Hematopoietic multipotent progenitor cell treated with erythropoietin and hydrocortisone succinate and interleukin-3 and kit ligand, for 17 days (in vitro differentiated cells): ENCODE measurements at regions not wholly inside any gene's neighbourhood (a gene's known extent, or its start where the extent isn't known, plus 50 kb on each side); places are given as distances from the start of the nearest gene placed in this dataset.
"Not testable (repeated sequence)": the region's sequence is repeated elsewhere in the genome, so short reads cannot be mapped to it uniquely, and the experiment has no call there.

ENCODE experiments used
- DNase-seq: peaks from one replicate; pipeline ENCODE4 v3.0.0-alpha.2; 2015; ENCODE audit warnings: low spot score

GRCh38 chr2:23028106-23028505 lies 356.9 kb upstream of the KLHL29 start:
- no peak for DNase-seq

GRCh38 chr2:23029111-23029510 lies 355.9 kb upstream of the KLHL29 start:
- no peak for DNase-seq

DNA sequence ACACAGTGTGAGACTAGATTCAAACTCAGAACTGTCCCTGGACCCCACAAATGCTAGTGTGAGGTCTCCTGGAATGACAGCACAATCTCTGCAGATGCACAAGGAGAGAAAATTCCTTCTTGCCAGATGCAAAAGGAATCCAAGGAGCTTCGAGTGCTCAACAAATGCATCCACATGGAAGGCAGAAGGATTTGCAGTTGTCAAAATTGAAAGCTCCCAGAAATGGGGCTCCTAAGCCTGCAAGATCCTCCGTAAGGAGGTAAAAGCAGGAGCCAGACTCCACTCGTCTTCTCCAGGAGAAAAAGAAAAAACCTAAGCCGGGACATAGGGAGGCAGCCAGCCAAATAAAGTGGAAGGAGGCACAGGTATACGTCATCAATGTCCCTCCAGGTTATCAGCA lies 355.0 kb upstream of the KLHL29 start:
- no peak for DNase-seq

DNA sequence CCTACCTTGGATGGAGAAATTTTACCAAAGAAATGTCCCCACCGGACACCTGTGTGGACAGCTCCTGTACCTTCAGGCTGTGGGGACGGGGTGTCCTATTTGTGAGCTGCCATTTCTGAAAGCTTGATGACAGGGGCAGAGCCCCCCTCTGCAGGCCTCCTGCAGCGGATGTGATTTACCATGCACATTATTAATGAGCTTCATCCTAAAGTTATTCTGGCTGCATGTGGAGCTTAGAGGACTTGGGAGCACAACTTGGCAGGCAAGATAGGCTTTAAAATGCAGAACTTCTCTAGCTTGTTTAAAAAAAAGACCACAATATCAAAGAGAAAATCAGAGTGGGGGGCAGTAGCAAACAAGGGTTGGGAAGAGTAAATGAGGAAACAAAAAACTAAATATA lies 350.0 kb upstream of the KLHL29 start:
- no peak for DNase-seq

GRCh38 chr2:23036629-23037028 lies 348.4 kb upstream of the KLHL29 start:
- DNase-seq: no peak

DNA sequence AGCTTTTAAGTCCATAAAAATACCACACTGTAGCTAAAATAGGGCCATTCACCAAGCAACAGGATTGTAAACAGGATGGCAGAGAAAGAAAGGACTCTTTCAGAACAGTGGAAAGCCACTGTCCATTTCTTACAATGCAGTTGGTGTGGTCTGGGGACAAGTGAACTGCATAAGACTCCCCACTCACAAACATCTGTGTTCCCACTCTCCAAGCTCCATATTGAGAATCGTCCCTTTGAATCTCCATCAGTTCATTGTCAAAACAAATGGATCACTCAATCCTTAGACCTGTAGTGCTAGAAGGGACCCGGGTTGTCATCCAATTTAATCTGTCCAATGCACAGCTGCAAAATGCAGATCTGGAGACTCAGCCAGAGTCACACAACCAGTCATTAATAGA lies 347.4 kb upstream of the KLHL29 start:
- no peak for DNase-seq

DNA sequence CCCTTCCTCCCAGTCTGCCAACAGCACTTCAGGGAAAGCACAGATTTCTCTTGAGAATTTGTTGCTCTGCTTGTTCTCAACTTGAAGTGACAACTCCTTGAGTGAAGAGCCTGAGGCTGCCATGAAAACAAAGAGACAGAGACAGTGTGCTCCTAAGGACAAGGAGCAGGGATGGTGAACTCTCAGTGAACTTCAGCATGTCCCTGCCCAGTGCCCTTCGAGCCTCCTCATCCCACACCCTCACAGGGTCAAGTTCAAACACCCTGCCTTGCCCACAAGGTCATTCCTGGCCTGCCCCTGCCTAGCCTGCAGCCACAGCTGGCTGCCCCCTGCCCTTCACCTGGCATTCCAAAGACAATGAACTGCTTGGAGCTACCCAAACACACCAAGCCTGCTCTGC lies 343.5 kb upstream of the KLHL29 start:
- DNase-seq: no peak

DNA sequence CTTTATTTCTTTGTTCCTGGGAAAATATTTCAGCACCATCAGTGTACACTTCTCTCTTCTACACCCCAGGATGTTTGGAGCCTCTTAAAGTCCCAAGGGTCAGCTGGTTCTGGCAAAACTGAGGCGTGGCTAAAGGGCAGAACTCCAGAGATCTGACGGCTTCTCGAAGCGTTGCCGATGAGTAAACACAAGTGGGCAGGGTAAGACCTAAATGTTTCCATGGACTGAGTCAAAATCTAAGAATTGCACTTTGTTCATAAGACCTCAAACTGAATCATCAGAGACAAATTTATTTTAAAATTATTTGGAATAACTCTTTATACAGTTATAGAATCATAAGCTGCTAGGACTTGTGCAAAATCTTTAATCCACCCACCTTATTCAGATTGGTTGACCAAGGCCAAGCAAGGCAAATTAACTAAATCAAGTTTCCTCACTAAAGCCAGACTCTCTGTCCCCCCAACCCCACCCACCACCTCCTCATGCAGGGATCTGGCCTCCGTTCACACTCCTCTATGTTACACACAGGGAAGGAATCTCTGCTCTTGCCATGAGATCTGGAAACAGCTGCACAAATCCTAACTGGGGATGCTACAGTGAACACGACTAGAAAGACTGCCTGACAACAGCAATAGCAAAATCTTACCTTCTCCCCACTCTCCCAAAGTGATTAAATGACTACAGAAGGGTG lies 342.6 kb upstream of the KLHL29 start:
- no peak for DNase-seq

DNA sequence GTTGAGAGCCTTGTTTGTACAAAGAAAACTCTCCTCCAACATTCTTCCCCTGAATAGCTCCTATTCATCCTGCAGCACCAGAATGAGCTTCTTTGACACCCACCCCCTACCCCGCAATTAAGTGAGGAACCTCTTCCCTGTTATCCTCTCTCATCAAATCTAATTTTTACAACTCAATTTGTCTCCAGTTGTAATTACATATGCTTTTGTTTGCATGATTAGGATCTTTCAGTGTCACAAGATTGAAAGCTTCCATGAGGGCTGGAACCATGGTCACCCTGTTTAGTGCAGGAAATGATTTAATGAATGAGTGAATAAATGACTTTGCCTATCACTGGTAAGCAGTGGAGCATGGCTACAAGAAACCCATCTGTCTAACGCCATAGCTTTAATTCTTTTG lies 334.6 kb upstream of the KLHL29 start:
- DNase-seq: no peak

- DNase-seq: no peak
Measured at GRCh38 chr2:23053601-23054000, 331.4 kb upstream of the KLHL29 start.

- no peak for DNase-seq
Measured at GRCh38 chr2:23055251-23055650, 329.7 kb upstream of the KLHL29 start.

DNA sequence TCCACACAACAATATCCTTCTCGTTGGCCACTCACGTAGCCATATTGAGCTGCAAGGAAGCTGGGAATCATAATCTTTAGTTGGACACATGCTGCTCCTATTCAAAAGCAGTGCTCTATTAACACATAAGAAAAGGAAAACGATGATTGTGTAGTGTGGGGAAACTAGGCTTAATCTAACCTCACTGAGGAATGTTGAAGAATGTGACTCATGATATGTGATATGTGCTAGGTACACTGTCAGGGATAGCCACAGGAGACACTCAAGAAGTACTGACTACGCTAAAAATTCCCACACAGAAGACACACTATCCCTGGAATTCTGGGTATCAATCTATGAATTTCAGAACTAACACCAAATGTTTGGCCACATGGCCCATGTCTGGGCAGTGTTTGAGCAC lies 328.1 kb upstream of the KLHL29 start:
- DNase-seq: not testable (repeated sequence)

GRCh38 chr2:23058435-23058834 lies 326.5 kb upstream of the KLHL29 start:
- no peak for DNase-seq

- no peak for DNase-seq
Measured at GRCh38 chr2:23065210-23065609, 319.8 kb upstream of the KLHL29 start.

DNA sequence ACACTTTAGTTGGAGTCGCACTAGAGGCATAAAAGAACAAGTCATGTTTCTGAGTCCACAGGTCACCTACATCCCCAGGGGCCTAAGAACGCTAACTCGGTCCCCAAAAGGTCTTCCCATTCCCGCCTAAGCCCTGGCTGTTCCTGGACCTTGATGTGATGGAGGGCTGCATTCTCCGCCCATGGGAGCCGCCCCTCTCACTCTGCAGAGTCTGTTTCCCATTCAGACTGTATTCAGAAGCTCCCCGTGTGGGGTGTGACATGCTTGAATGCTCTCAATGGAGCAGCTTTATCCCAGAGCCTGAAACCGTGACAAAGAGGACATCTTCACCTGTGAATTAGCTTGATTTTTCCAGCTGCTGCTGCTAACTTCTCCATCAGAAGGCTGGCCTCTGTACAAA lies 319.0 kb upstream of the KLHL29 start:
- no peak for DNase-seq

DNA sequence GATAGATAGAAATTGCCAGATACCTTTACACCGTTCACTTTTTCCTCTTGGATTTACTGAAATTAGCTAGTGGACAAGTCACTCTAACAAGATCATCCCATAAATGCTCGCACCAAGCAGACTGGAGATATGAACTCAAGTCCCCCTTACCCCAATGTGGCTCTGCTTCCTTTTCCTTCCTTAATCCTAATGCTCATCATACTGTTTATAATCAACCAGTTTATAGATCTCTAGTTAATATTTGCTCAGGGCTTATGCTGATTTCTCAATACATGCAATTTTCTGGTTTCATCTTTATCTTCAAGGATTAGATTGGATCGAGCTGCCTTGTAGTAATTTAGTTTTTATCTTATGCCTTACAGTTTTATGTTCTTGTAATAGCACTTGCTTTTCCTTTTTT lies 318.3 kb upstream of the KLHL29 start:
- no peak for DNase-seq

DNA sequence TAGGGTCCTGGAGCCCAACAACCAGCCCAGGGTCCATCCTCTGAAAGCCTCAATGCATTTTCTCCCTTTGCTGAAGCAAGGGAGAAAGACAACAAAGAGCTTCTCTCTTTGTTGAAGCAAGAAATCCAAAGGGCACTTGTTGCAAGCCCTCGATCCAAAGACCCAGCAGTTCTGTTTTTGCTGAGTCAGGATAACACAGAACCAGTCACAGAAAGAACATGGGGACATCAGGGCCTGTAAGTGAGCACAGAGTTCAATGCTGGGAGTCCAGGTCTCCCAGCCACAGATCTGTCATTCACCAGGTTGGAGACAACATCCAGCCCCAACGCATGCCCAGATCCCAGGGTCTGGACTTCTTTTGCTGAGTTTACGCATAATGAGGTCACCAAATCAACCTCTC lies 315.8 kb upstream of the KLHL29 start:
- no peak for DNase-seq

GRCh38 chr2:23069923-23070322 lies 315.1 kb upstream of the KLHL29 start:
- DNase-seq: no peak

DNA sequence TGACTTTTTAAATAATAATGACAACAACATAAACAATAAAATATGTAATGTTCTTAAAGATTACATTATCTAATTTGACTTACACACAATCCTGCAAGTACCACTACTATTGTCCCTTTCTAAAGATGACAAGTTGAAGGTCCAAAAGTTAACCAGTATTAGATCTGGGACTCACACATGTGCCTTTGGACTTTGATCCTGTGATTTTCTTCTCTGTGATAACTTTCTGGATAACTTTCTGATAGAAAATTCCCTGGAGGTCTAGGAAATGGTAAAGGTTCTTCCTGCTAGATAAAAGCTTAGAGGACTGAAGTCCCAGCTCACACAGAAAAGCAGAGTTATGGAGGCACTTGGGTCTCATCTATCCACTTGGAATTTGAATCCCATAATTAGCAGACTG lies 311.9 kb upstream of the KLHL29 start:
- DNase-seq: no peak

DNA sequence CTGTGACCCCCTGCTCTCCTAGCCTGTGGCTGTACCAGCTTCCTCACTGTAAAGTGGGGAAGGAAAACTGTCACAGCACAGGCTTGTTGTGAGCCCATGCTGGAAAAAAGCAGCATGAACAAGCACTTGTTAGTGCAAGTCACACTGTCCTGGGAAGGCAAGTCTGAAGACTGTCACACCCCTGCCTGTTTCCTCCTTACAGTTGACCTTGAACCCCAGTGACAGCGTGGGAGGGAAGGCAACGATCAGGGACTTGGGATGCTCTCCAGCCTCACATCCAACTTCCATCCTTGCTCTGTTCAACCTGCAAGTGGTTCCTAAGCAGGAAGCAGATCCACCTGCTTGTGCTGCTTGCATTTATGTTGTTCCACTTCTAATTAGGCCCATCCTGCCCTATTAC lies 311.3 kb upstream of the KLHL29 start:
- DNase-seq: no peak

- DNase-seq: no peak
Measured at GRCh38 chr2:23077596-23077995, 307.4 kb upstream of the KLHL29 start.

- no peak for DNase-seq
Measured at GRCh38 chr2:23078784-23079434, 306.1 kb upstream of the KLHL29 start.

GRCh38 chr2:23083966-23084365 lies 301.0 kb upstream of the KLHL29 start:
- DNase-seq: no peak

GRCh38 chr2:23091019-23091418 lies 294.0 kb upstream of the KLHL29 start:
- no peak for DNase-seq
